GM06990 (cell line): ENCODE measurements at regions not wholly inside any gene's neighbourhood (a gene's known extent, or its start where the extent isn't known, plus 50 kb on each side); places are given as distances from the start of the nearest gene placed in this dataset.
"Not testable (repeated sequence)": the region's sequence is repeated elsewhere in the genome, so short reads cannot be mapped to it uniquely, and the experiment has no call there.

Experiments
- DNase-seq: peaks from one replicate; pipeline ENCODE4 v3.0.0-alpha.2; 2011; ENCODE audit not compliant: insufficient read length; ENCODE audit errors: extremely low read depth
- H3K27me3 ChIP-seq: replicated peaks from 2 replicates; pipeline ENCODE4 v1.6.0; 2011; ENCODE audit warnings: low read length; ENCODE audit not compliant: control insufficient read depth, insufficient read depth
- H3K36me3 ChIP-seq: 2 replicates; pipeline ENCODE4 v1.5.1; 2011; ENCODE audit warnings: low read length; ENCODE audit not compliant: control insufficient read depth, insufficient read depth
- H3K4me3 ChIP-seq: replicated peaks from 2 replicates; pipeline ENCODE4 v1.5.1; 2011; ENCODE audit warnings: low read depth, mild to moderate bottlenecking, control low read depth, low read length
- CTCF ChIP-seq: IDR thresholded peaks from 2 replicates; pipeline ENCODE4 v1.5.1; 2011; ENCODE audit warnings: low read length, control low read depth, mild to moderate bottlenecking, inconsistent platforms; ENCODE audit not compliant: insufficient read depth, poor library complexity, severe bottlenecking

DNA sequence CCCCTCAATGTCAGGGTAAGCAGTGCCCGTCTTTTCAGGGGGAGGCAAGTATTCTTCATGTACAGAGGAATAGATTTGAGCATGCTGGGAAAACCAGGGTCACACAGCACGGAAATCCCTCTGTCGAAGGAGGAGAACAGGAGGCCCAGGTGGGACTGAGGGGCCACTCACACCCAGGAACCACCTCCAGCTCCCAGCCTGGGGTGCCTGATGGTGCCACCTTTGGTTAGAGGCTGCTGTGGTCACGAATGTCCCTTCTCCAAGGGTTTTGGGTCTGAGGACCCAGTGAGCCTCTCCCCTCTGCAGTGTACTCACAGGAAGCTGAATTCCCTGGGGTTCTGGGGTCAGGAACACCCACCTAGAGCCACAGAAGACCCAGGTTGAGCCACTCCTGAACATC lies 197.3 kb downstream of the ANKRD30B start:
- DNase-seq = no peak
- no peaks in the 10 kb centered on the region for H3K36me3 ChIP-seq
- no peaks in the 10 kb centered on the region for H3K27me3 ChIP-seq
- H3K4me3 ChIP-seq = no peak overlapping the region
- TF ChIP-seq CTCF = no peak

DNA sequence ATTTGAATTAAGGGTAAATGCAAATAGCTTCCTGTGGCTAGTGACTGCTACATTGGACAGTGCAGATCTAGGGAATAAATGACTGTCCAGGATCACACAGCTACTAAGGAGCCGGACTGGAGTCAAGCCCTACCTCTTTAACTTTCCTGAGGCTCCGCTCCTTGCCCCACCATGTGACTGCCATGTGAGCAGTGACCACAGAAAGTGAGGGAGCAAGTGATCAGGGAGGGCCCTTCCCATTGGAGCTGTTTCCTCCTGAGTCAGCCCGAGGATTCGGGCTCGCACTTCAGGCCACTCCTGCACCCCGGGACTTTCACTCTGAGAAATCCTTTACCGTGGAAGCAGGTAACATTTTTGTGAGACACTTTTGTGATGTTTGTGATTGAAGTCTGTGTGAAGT lies 198.0 kb downstream of the ANKRD30B start:
- Histone ChIP-seq H3K4me3 (no peak overlapping the region), H3K27me3 (no peaks in the 10 kb centered on the region), H3K36me3 (no peaks in the 10 kb centered on the region)
- no peak for DNase-seq
- no peak for TF ChIP-seq CTCF

GRCh38 chr18:14946741-14947470 lies 198.9 kb downstream of the ANKRD30B start:
- DNase-seq = not testable (repeated sequence)

DNA sequence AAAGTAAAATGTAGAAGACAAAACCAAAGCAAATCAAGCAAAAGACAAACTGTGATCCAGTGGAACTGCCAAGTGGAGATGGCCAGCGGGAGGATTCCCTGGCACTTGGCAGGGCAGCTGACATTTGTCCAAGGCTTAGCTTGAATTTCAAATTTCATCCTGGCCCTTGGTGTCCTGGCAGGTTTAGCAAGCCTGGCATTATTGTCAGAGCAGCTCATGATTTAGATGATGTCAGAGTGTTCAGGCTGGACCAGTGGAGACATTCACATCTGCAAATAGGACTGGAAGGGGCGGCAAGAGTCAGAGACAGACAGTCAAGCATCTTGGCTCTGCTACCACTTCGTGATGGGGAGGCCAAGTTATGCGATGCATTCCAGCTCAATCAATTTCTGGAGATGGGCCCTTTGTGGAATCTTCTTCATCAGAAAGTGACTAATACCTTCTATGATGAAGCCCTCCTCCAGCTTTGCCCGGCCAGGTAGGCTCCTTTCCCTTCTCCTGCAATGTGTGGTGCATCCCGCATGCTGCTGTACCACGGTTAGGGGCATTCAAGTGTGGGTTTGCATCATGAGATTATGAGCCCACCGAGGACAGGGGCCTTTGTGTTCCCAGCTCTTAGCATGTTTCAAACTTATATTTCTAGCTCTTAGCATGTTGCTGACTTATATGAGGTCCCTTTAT lies 199.7 kb downstream of the ANKRD30B start:
- Histone ChIP-seq H3K27me3 (no peaks in the 10 kb centered on the region), H3K4me3 (no peak overlapping the region), H3K36me3 (no peaks in the 10 kb centered on the region)
- no peak for DNase-seq
- TF ChIP-seq CTCF = no peak

More at GRCh38 chr18:14946741-14947470, 198.9 kb downstream of the ANKRD30B start:
- H3K36me3 ChIP-seq, H3K4me3 ChIP-seq, H3K27me3 ChIP-seq: not testable (repeated sequence)

DNA sequence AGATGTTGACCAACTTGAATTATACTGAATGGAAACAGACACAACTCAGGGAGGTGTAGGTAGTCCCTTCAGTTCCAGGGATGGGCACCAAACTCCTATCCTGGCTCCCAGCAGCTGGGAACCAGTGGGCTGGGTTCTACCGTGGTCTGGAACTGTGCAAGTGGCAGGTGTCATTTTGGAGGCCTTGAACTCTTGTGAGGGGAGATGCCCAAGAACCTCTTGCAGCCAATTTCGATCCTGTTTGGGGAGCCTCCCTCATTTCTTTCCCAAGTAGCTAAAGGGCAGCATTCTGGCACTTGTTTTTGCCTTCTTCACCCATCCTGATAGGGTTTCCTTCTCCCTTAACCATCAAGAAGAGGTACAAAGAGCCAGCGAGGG lies 200.2 kb downstream of the ANKRD30B start:
- no peak for TF ChIP-seq CTCF
- Histone ChIP-seq H3K36me3 (no peaks in the 10 kb centered on the region), H3K4me3 (no peak overlapping the region), H3K27me3 (no peaks in the 10 kb centered on the region)
- no peak for DNase-seq

GRCh38 chr18:14949800-14950664 lies 202.1 kb downstream of the ANKRD30B start:
- DNase-seq = no peak
- no peaks in the 10 kb centered on the region for H3K36me3 ChIP-seq
- TF ChIP-seq CTCF = no peak
- no peak overlapping the region for H3K4me3 ChIP-seq
- H3K27me3 ChIP-seq = no peaks in the 10 kb centered on the region

- H3K36me3 ChIP-seq, H3K27me3 ChIP-seq, H3K4me3 ChIP-seq, DNase-seq: not testable (repeated sequence)
Measured at GRCh38 chr18:14952444-14953077, 204.6 kb downstream of the ANKRD30B start.
